Fibroblast of mammary gland (primary cell): ENCODE measurements at regions not wholly inside any gene's neighbourhood (a gene's known extent, or its start where the extent isn't known, plus 50 kb on each side); places are given as distances from the start of the nearest gene placed in this dataset.

Source experiments
- DNase-seq: peaks from one replicate; pipeline ENCODE4 v3.0.0-alpha.2; 2010; ENCODE audit warnings: low read depth
- H3K4me3 ChIP-seq: 2 replicates; pipeline ENCODE4 v1.5.1; 2011; ENCODE audit warnings: low read depth, mild to moderate bottlenecking, low read length, moderate library complexity; ENCODE audit not compliant: control insufficient read depth
- TF ChIP-seq, protein P1 (sequence below): conservative IDR thresholded peaks from 2 replicates; pipeline ENCODE4 v1.5.1; 2011; ENCODE audit warnings: low read depth, low read length, inconsistent platforms; ENCODE audit not compliant: control insufficient read depth, insufficient read depth

DNA sequence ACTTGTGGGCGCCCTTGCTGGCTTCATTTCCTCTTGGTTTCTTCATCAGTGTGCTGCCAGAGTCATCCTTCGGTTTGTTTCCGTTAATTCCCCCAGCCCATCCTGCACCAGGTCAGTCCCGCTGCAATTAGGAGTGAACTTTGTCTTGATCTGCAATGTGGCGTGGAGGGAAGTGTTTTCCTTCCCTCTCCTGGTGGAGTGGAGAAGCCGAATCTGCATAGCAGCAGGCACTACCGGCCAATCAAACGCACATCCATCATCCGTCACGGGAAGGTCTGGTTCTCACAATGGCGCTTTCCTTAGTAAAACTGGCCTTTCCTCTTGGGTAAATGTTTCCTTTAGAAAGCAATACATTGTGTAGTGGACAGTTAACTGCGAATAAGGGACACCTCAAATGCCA, 337.5 kb downstream of the CXCL12 start:
- TF ChIP-seq, protein P1, sequence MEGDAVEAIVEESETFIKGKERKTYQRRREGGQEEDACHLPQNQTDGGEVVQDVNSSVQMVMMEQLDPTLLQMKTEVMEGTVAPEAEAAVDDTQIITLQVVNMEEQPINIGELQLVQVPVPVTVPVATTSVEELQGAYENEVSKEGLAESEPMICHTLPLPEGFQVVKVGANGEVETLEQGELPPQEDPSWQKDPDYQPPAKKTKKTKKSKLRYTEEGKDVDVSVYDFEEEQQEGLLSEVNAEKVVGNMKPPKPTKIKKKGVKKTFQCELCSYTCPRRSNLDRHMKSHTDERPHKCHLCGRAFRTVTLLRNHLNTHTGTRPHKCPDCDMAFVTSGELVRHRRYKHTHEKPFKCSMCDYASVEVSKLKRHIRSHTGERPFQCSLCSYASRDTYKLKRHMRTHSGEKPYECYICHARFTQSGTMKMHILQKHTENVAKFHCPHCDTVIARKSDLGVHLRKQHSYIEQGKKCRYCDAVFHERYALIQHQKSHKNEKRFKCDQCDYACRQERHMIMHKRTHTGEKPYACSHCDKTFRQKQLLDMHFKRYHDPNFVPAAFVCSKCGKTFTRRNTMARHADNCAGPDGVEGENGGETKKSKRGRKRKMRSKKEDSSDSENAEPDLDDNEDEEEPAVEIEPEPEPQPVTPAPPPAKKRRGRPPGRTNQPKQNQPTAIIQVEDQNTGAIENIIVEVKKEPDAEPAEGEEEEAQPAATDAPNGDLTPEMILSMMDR: no peak
- no peak for DNase-seq

DNA sequence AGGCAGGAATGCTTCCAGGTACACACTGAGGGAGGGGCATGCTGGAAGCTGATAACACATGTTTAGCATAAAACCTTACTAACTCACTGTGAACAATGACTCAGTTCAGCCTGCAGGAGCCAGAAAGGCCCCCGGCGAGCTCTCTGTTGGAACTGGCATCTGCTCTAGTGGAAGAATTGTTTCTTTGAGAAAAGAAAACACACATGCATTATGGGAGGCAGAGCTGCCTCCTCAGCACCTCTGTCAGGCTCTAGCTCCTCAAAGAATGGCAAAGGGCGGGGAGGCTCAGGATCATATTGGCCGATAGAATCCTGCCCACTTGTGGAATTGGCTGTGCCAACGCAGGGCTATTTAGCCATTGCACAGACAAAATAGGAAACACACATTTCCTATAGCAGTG, 338.3 kb downstream of the CXCL12 start:
- H3K4me3 ChIP-seq: no peak overlapping the region
- DNase-seq: peak; percentile 21
- TF ChIP-seq, protein P1: no peak

More for the DNA sequence above, 337.5 kb downstream of the CXCL12 start:
- no peak overlapping the region for H3K4me3 ChIP-seq

DNA sequence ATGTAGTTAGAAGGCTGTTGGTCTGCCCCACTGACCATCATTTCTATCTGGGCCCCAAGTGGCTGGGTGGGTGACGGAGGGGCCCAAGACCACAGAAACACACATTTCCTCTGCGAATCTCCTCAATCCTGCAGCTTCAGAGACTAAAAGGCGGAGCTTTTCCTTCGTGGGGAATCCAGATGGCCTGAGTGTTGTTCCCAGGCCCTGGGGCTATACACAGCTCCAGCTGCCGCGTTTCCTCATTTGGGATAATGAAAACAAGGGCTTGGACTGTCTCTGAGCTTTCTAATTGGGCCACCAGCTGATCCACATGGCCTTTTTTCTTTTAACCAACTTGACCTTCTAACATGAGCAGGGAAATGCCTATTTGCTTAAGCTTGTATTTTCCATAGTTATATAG, 339.9 kb downstream of the CXCL12 start:
- TF ChIP-seq, protein P1: no peak
- no peak overlapping the region for H3K4me3 ChIP-seq
- DNase-seq: no peak

DNA sequence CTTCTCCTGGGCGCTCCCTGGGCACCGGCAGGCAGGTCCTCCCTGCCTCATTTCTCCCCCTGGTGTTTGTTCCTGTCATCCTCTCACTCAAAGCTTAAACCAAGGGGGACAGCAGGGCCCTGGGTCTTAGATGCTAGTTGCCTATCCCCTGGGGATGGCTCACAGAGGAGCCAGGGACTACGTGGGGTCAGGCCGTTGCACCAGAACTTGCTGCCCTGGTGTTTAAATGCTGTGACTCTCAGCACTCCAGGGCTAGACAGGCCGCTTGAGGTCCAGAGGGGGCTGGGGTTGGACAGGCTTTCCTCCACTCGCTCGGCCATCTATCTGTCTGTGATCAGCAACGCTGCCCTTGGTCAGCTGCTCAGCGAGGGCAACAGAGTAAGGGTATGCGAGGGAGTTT, 340.3 kb downstream of the CXCL12 start:
- no peak for DNase-seq
- H3K4me3 ChIP-seq: no peak overlapping the region
- TF ChIP-seq, protein P1: no peak

DNA sequence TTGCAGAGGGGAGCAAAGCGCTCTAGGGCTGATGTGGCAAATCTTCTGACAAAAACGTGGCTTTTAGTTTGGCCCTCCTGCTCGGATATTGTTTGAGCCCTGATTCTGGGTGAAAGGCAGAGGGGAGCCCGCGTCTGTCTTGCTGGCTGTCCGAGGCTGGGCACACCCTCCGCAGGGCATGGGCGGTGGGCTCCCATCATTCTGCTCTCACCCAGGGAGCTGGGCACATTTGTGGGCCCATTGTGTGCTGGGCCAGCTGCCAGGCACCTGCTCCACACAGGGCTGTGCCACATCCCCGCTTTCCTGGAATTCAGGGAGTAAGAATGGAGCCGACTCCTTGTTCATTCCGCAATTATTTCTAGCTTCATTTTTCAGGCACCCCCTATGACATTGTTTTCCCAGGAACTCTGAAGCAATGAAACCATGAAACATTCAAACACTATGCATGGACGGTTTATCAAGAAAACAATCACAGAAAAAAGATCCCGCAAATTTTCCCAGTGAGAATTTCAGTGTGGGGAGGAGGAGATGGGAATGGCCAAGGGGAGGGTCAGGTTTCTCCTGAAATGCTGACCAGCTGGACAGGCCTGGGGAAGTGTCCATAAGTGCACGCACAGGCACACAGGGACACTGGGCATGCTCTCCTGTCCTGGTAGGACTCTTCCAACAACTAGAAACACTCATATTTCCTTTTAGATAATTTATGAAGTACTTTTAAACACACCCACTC, 341.1 kb downstream of the CXCL12 start:
- no peak overlapping the region for H3K4me3 ChIP-seq
- DNase-seq: no peak
- TF ChIP-seq, protein P1: no peak

DNA sequence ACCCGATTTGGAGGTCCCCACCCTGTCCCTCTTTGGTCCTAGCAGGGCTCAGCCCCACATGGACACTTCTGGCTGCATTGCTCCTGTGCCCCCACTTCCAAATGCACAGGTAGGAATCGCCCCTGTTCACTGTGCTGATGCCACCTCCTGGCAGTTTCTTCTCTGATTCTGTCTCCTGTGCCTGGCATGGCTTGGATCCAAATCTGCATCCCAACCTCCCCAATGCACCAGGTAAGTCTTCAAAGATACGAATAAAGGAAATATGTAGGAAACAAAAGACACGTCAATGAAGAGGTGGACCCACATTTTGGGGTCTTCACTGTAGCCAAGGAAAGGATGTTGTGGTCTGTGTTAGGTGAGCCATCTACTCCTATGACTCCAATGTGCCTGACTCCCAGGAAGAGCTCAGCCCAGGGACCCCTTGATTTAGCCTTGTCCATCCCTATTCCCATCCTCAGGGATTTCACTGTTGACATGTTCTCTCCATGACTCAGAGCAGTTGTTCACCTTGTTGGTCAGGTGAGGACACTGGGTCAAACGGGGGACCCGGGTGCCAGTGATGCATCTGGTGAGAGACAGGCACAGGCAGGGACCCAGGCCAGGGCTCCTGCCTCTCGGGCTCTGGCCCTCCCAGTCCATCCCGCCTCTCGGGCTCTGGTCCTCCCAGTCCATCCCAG, 341.8 kb downstream of the CXCL12 start:
- DNase-seq: no peak
- no peak overlapping the region for H3K4me3 ChIP-seq
- TF ChIP-seq, protein P1: no peak
